ENCODE measurements at regions not wholly inside any gene's neighbourhood (a gene's known extent, or its start where the extent isn't known, plus 50 kb on each side); places are given as distances from the start of the nearest gene placed in this dataset.

DNA sequence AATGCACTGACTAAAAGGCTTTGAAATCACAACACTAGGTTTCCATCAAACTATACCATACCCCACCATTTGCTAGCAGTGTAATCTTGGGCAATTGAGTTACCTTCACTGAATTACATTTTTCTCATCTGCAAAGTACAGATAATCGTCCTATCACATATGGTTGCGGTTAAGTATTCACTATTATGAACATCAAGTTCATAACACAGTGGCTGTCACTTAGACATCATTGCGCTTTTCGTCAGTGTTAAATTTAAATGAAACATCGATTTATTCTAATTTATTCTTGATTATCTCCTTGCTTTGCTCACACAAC is 505.9 kb downstream of the CPS1 start:
- TF ChIP-seq EZH2phosphoT487 (IDR thresholded peaks at IDR 0.05; ENCODE audit: unreplicated experiment) (no peak), POLR2AphosphoS5 (IDR thresholded peaks at IDR 0.05; ENCODE audit: low read depth) (no peak), JUNB (IDR thresholded peaks at IDR 0.05; ENCODE audit: unreplicated experiment) (no peak), ZNF331 (CRISPR knock-in tag; IDR thresholded peaks at IDR 0.05; ENCODE audit: low read depth) (no peak), EZH2 (IDR thresholded peaks at IDR 0.05; ENCODE audit: low read depth, unreplicated experiment) (no peak), CREB1 (CRISPR knock-in tag; IDR thresholded peaks at IDR 0.05; ENCODE audit: low read depth) (no peak)
- TF ChIP-seq, protein P1, sequence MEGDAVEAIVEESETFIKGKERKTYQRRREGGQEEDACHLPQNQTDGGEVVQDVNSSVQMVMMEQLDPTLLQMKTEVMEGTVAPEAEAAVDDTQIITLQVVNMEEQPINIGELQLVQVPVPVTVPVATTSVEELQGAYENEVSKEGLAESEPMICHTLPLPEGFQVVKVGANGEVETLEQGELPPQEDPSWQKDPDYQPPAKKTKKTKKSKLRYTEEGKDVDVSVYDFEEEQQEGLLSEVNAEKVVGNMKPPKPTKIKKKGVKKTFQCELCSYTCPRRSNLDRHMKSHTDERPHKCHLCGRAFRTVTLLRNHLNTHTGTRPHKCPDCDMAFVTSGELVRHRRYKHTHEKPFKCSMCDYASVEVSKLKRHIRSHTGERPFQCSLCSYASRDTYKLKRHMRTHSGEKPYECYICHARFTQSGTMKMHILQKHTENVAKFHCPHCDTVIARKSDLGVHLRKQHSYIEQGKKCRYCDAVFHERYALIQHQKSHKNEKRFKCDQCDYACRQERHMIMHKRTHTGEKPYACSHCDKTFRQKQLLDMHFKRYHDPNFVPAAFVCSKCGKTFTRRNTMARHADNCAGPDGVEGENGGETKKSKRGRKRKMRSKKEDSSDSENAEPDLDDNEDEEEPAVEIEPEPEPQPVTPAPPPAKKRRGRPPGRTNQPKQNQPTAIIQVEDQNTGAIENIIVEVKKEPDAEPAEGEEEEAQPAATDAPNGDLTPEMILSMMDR (conservative IDR thresholded peaks at IDR 0.05; ENCODE audit: low read depth in 2 of 2): no peak
- TF ChIP-seq, protein P2, sequence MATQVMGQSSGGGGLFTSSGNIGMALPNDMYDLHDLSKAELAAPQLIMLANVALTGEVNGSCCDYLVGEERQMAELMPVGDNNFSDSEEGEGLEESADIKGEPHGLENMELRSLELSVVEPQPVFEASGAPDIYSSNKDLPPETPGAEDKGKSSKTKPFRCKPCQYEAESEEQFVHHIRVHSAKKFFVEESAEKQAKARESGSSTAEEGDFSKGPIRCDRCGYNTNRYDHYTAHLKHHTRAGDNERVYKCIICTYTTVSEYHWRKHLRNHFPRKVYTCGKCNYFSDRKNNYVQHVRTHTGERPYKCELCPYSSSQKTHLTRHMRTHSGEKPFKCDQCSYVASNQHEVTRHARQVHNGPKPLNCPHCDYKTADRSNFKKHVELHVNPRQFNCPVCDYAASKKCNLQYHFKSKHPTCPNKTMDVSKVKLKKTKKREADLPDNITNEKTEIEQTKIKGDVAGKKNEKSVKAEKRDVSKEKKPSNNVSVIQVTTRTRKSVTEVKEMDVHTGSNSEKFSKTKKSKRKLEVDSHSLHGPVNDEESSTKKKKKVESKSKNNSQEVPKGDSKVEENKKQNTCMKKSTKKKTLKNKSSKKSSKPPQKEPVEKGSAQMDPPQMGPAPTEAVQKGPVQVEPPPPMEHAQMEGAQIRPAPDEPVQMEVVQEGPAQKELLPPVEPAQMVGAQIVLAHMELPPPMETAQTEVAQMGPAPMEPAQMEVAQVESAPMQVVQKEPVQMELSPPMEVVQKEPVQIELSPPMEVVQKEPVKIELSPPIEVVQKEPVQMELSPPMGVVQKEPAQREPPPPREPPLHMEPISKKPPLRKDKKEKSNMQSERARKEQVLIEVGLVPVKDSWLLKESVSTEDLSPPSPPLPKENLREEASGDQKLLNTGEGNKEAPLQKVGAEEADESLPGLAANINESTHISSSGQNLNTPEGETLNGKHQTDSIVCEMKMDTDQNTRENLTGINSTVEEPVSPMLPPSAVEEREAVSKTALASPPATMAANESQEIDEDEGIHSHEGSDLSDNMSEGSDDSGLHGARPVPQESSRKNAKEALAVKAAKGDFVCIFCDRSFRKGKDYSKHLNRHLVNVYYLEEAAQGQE (IDR thresholded peaks at IDR 0.05; ENCODE audit: unreplicated experiment): no peak
- TF ChIP-seq, protein P3, sequence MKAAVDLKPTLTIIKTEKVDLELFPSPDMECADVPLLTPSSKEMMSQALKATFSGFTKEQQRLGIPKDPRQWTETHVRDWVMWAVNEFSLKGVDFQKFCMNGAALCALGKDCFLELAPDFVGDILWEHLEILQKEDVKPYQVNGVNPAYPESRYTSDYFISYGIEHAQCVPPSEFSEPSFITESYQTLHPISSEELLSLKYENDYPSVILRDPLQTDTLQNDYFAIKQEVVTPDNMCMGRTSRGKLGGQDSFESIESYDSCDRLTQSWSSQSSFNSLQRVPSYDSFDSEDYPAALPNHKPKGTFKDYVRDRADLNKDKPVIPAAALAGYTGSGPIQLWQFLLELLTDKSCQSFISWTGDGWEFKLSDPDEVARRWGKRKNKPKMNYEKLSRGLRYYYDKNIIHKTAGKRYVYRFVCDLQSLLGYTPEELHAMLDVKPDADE (IDR thresholded peaks at IDR 0.05): no peak

Data from GM23338 (cell line).